SK-N-MC (cell line): ENCODE measurements at regions not wholly inside any gene's neighbourhood (a gene's known extent, or its start where the extent isn't known, plus 50 kb on each side); places are given as distances from the start of the nearest gene placed in this dataset.

ENCODE experiments used
- EZH2 ChIP-seq: fragments of 200-600 bp; sonication (generic); IDR thresholded peaks from one replicate; pipeline ENCODE4 v1.6.1; 2017; ENCODE audit warnings: antibody characterized with exemption
- FOXP2 ChIP-seq: optimal IDR thresholded peaks from 2 replicates; pipeline ENCODE3; 2011; ENCODE audit warnings: mild to moderate bottlenecking, moderate library complexity; ENCODE audit not compliant: insufficient read depth; ENCODE audit errors: extremely low read length, control extremely low read depth
- POLR2AphosphoS5 ChIP-seq: IDR thresholded peaks from 2 replicates; pipeline ENCODE4 v1.6.1; 2012; ENCODE audit warnings: mild to moderate bottlenecking, low read depth, low read length, borderline replicate concordance

DNA sequence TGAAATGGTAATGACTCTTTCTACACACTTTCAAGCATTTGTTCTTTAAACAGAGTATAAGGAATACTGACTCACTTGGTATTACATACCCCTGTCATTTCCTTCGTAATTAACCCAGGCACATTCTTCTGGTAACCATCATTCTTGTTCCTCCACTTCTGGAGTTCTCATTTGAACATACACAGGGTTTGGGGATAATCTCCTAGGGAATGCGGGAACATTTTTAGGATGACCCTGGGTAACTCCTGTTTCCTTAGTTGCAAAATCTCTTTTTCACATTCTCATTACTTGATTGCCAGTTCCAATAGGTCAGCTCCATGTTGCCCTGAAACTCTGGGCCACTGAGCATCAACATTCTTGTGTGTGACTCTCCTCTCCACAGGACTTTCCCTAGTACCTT lies 51.5 kb upstream of the E2F3 start:
- no peak for TF ChIP-seq EZH2
- TF ChIP-seq POLR2AphosphoS5, result no peak
- TF ChIP-seq FOXP2, result no peak
